ENCODE measurements at regions not wholly inside any gene's neighbourhood (a gene's known extent, or its start where the extent isn't known, plus 50 kb on each side); places are given as distances from the start of the nearest gene placed in this dataset. TPM values are rescaled to one million over a fixed set of nuclear protein-coding genes. Genes with fewer than 3 reads are reported as not detected.

Small RNAs in the stretch of these regions (microRNA-seq; reads per million reads assigned to microRNA genes)
- gene AL356321.1 (ENCODE audit: insufficient read depth, insufficient read length) (not detected), gene RF00402 (ENCODE audit: insufficient read depth, insufficient read length) (not detected)

Small RNAs in the stretch of these regions (small RNA-seq; reads per million reads assigned to genes)
- gene AL356321.1 (0 reads per million in 5 experiments), gene RF00402 (0 reads per million in 5 experiments)

All from IMR-90 (cell line).